ENCODE measurements at regions not wholly inside any gene's neighbourhood (a gene's known extent, or its start where the extent isn't known, plus 50 kb on each side); places are given as distances from the start of the nearest gene placed in this dataset.

GRCh38 chr9:78724896-78725295 is 428.0 kb downstream of the PSAT1 start:
- DNase-seq (ENCODE audit: low spot score), result no peak

GRCh38 chr9:78725503-78725902 is 428.6 kb downstream of the PSAT1 start:
- no peak for DNase-seq (ENCODE audit: low spot score)

- no peak for DNase-seq (ENCODE audit: low spot score)
Observed at GRCh38 chr9:78745331-78745730, 448.4 kb downstream of the PSAT1 start.

- DNase-seq (ENCODE audit: low spot score), result no peak
Observed at GRCh38 chr9:78746010-78746409, 449.1 kb downstream of the PSAT1 start.

GRCh38 chr9:78753039-78753438 is 456.1 kb downstream of the PSAT1 start:
- DNase-seq (ENCODE audit: low spot score), result no peak

- no peak for DNase-seq (ENCODE audit: low spot score)
Observed at GRCh38 chr9:78756813-78757510, 460.0 kb downstream of the PSAT1 start.

GRCh38 chr9:78763424-78763823 is 466.5 kb downstream of the PSAT1 start:
- no peak for DNase-seq (ENCODE audit: low spot score)

- no peak for DNase-seq (ENCODE audit: low spot score)
Observed at GRCh38 chr9:78765861-78766260, 468.9 kb downstream of the PSAT1 start.

GRCh38 chr9:78767490-78767889 is 470.6 kb downstream of the PSAT1 start:
- DNase-seq (ENCODE audit: low spot score), result no peak

- DNase-seq (ENCODE audit: low spot score), result no peak
Observed at GRCh38 chr9:78769690-78770089, 472.8 kb downstream of the PSAT1 start.

- no peak for DNase-seq (ENCODE audit: low spot score)
Observed at GRCh38 chr9:78775211-78775610, 478.3 kb downstream of the PSAT1 start.

- no peak for DNase-seq (ENCODE audit: low spot score)
Observed at GRCh38 chr9:78775696-78776295, 478.9 kb downstream of the PSAT1 start.

GRCh38 chr9:78777747-78778146 is 480.8 kb downstream of the PSAT1 start:
- no peak for DNase-seq (ENCODE audit: low spot score)

- no peak for DNase-seq (ENCODE audit: low spot score)
Observed at GRCh38 chr9:78778318-78778717, 481.4 kb downstream of the PSAT1 start.

GRCh38 chr9:78778861-78779374 is 482.0 kb downstream of the PSAT1 start:
- no peak for DNase-seq (ENCODE audit: low spot score)

- no peak for DNase-seq (ENCODE audit: low spot score)
Observed at GRCh38 chr9:78781681-78782080, 484.8 kb downstream of the PSAT1 start.

- no peak for DNase-seq (ENCODE audit: low spot score)
Observed at GRCh38 chr9:78782234-78782633, 485.3 kb downstream of the PSAT1 start.

GRCh38 chr9:78782858-78783257 is 485.9 kb downstream of the PSAT1 start:
- no peak for DNase-seq (ENCODE audit: low spot score)

- no peak for DNase-seq (ENCODE audit: low spot score)
Observed at GRCh38 chr9:78783743-78784142, 486.8 kb downstream of the PSAT1 start.

- DNase-seq (ENCODE audit: low spot score), result no peak
Observed at GRCh38 chr9:78786794-78787193, 489.9 kb downstream of the PSAT1 start.

- DNase-seq (ENCODE audit: low spot score), result no peak
Observed at GRCh38 chr9:78788101-78788500, 491.2 kb downstream of the PSAT1 start.

GRCh38 chr9:78791779-78792178 is 494.9 kb downstream of the PSAT1 start:
- DNase-seq (ENCODE audit: low spot score), result no peak

GRCh38 chr9:78792745-78793144 is 495.8 kb downstream of the PSAT1 start:
- DNase-seq (ENCODE audit: low spot score), result no peak

- DNase-seq (ENCODE audit: low spot score), result no peak
Observed at GRCh38 chr9:78805771-78806170, 508.8 kb downstream of the PSAT1 start.

Data from globus pallidus (tissue), 1 donor.